ENCODE measurements at regions not wholly inside any gene's neighbourhood (a gene's known extent, or its start where the extent isn't known, plus 50 kb on each side); places are given as distances from the start of the nearest gene placed in this dataset.

DNA sequence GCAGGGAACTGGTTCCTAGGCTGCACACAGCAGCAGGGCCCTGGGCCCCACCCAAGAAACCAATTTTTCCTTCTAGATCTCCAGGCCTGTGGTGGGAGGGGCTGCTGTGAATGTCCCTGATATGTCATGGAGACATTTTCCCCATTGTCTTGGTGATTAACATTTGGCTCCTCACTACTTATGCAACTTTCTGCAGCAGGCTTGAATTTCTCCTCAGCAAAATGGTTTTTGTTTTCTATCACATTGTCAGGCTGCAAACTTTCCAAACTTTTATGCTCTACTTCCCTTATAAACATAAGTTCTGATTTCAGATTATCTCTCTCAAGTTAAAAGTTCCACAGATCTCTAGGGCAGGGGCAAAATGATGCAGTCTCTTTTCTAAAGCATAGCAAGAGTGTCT is 310.2 kb upstream of the PCDH20 start:
- Histone ChIP-seq H3K27me3 (no peaks in the 10 kb centered on the region), H3K36me3 (no peaks in the 10 kb centered on the region), H3K9me3 (no peaks in the 10 kb centered on the region), H3K27ac (no peak overlapping the region), H3K4me3 (no peak overlapping the region), H3K4me1 (peaks cover 0 to 7% (median 0%) of the 10 kb centered on the region in 4 donors)
- TF ChIP-seq EP300 (IDR thresholded peaks at IDR 0.05) (no peak), POLR2A (IDR thresholded peaks at IDR 0.05) (no peak)
- TF ChIP-seq, protein P1, sequence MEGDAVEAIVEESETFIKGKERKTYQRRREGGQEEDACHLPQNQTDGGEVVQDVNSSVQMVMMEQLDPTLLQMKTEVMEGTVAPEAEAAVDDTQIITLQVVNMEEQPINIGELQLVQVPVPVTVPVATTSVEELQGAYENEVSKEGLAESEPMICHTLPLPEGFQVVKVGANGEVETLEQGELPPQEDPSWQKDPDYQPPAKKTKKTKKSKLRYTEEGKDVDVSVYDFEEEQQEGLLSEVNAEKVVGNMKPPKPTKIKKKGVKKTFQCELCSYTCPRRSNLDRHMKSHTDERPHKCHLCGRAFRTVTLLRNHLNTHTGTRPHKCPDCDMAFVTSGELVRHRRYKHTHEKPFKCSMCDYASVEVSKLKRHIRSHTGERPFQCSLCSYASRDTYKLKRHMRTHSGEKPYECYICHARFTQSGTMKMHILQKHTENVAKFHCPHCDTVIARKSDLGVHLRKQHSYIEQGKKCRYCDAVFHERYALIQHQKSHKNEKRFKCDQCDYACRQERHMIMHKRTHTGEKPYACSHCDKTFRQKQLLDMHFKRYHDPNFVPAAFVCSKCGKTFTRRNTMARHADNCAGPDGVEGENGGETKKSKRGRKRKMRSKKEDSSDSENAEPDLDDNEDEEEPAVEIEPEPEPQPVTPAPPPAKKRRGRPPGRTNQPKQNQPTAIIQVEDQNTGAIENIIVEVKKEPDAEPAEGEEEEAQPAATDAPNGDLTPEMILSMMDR (IDR thresholded peaks at IDR 0.05) = no peak
- no peak for DNase-seq (ENCODE audit: low spot score in 2 of 2)

DNA sequence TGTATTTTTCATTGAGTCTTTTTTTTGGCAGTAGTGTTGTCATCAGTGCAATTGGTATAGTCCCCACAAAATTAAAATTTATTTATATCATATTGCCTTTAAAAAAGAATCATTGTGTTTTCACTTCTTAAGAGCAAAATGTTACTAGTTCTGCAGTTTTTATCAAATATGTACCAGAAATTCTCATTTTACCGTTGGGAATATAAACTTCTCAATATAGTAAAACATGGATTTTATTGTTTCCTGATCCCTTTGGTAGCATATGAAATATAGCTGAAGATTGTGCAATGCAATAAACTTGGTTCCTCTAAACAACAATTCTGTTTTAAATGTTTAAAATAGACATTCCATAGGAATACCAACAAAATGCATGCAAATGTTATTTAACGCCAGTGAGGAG is 306.5 kb upstream of the PCDH20 start:
- no peak for DNase-seq (ENCODE audit: low spot score in 2 of 2)
- Histone ChIP-seq H3K4me1 (no peaks in the 10 kb centered on the region), H3K36me3 (no peaks in the 10 kb centered on the region), H3K9me3 (peaks cover 0 to under 1% (median 0%) of the 10 kb centered on the region in 4 donors), H3K4me3 (no peak overlapping the region), H3K27ac (no peak overlapping the region), H3K27me3 (no peaks in the 10 kb centered on the region)
- TF ChIP-seq POLR2A (IDR thresholded peaks at IDR 0.05) (no peak), EP300 (IDR thresholded peaks at IDR 0.05) (no peak)
- TF ChIP-seq, protein P1 (IDR thresholded peaks at IDR 0.05) = no peak
- 67 to 80% methylated on average over 2 of the region's 2 CpGs for WGBS, 2 donors

DNA sequence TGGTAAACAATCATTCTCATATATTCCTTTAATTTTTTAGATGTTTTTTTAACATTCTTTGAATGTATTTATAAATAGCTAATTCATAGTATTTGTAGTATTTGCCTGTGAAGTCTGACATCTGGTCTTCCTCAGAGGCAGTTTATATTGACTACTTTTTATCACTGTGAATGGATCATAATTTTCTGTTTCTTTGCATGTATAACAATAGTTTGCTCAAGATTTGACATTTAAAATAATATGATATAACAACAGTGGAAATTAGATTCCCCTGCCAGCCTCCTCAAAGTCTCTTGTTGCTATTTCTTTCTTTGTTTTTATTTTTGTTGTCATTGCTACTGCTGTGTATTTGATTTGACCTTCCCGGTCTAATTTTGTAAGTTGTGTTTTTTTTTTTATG is 297.0 kb upstream of the PCDH20 start:
- WGBS, 2 donors = 67% methylated on average over 1 of the region's 1 CpG
- Histone ChIP-seq H3K4me1 (no peaks in the 10 kb centered on the region), H3K4me3 (no peak overlapping the region), H3K27me3 (no peaks in the 10 kb centered on the region), H3K36me3 (no peaks in the 10 kb centered on the region), H3K9me3 (peaks cover 0 to 5% (median 1%) of the 10 kb centered on the region in 4 donors), H3K27ac (no peak overlapping the region)
- no peak for DNase-seq (ENCODE audit: low spot score in 2 of 2)
- TF ChIP-seq, protein P1 (IDR thresholded peaks at IDR 0.05) = no peak
- no peak for TF ChIP-seq EP300 (IDR thresholded peaks at IDR 0.05)
- TF ChIP-seq POLR2A (IDR thresholded peaks at IDR 0.05) = no peak

DNA sequence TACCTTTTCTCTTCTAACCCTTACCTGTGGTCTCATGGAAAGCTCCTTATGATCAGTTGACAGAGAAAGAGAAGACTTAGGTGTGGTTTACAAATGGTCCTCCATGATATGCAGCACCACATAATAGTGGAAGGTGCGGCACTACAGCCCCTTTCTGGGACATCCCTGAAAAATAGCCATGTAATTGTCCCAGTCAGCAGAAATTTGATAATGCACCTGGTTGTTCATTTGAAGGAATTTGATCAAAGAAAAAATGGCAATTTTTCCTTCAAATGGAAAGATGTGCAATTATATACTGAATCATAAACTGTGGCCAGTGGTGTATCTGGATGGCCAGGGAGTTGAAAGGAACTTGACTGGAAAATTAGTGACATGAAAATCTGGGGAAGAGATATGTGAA is 293.6 kb upstream of the PCDH20 start:
- 100% methylated on average over 1 of the region's 1 CpG for WGBS, 2 donors
- H3K4me1 ChIP-seq = no peaks in the 10 kb centered on the region
- H3K27me3 ChIP-seq = no peaks in the 10 kb centered on the region
- no peak overlapping the region for H3K27ac ChIP-seq
- TF ChIP-seq, protein P1 (IDR thresholded peaks at IDR 0.05) = no peak
- TF ChIP-seq EP300 (IDR thresholded peaks at IDR 0.05) = no peak
- no peak for TF ChIP-seq POLR2A (IDR thresholded peaks at IDR 0.05)
- H3K4me3 ChIP-seq = no peak overlapping the region
- H3K36me3 ChIP-seq = no peaks in the 10 kb centered on the region
- no peak for DNase-seq (ENCODE audit: low spot score in 2 of 2)
- H3K9me3 ChIP-seq = no peaks in the 10 kb centered on the region

DNA sequence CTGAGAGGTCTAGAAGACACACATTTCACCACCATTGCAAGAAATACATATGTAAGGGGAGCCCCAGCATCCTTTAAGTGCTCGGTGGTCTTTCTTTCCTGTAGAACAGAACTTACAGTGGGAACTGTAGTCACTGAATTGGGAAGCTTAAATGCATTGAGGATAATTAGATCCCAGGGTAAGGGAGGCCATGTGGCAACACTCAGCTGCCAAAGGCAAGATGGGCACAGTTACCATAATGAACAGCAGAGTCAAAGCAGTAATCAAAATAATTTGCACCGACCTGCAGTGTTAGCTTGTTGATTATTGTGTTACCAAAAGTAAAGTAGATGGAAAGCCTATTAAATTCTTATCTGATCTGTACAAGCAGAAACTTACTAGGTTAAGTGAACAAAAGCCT is 291.2 kb upstream of the PCDH20 start:
- H3K27ac ChIP-seq = no peak overlapping the region
- WGBS, 2 donors = 74 to 89% methylated on average over 2 of the region's 2 CpGs
- no peaks in the 10 kb centered on the region for H3K36me3 ChIP-seq
- TF ChIP-seq POLR2A (IDR thresholded peaks at IDR 0.05) = no peak
- TF ChIP-seq, protein P1 (IDR thresholded peaks at IDR 0.05) = no peak
- TF ChIP-seq EP300 (IDR thresholded peaks at IDR 0.05) = no peak
- H3K4me3 ChIP-seq = no peak overlapping the region
- no peak for DNase-seq (ENCODE audit: low spot score in 2 of 2)
- H3K4me1 ChIP-seq = no peaks in the 10 kb centered on the region
- no peaks in the 10 kb centered on the region for H3K27me3 ChIP-seq
- H3K9me3 ChIP-seq = no peaks in the 10 kb centered on the region
